Transverse colon (tissue), 4 donors: ENCODE measurements at regions not wholly inside any gene's neighbourhood (a gene's known extent, or its start where the extent isn't known, plus 50 kb on each side); places are given as distances from the start of the nearest gene placed in this dataset.

ENCODE experiments used
- CTCF ChIP-seq, 5 experiments: fragments of 200-600 bp in 3 of 5; fragments of 450-650 bp in 2 of 5; sonication (generic) in 3 of 5; IDR thresholded peaks; 1 replicate in 2 of 5; 2 replicates in 3 of 5; pipeline ENCODE4 v1.5.1; 2016 to 2017; ENCODE audit warnings: antibody characterized with exemption in 5 of 5, inconsistent platforms in 3 of 5, mild to moderate bottlenecking in 2 of 5, moderate library complexity in 1 of 5
- POLR2AphosphoS5 ChIP-seq, 3 donors: sonication (generic); formaldehyde crosslinking; IDR thresholded peaks; one replicate each; pipeline ENCODE4 v1.6.1; 2016; ENCODE audit warnings: antibody characterized with exemption in 3 of 3

- no peak for TF ChIP-seq CTCF (IDR thresholded peaks at IDR 0.05)
- TF ChIP-seq POLR2AphosphoS5 (IDR thresholded peaks at IDR 0.05) = no peak
These were observed 67.9 kb upstream of the SLC7A14 start for GRCh38 chr3:170653801-170654200.
